ENCODE measurements at regions not wholly inside any gene's neighbourhood (a gene's known extent, or its start where the extent isn't known, plus 50 kb on each side); places are given as distances from the start of the nearest gene placed in this dataset.

DNA sequence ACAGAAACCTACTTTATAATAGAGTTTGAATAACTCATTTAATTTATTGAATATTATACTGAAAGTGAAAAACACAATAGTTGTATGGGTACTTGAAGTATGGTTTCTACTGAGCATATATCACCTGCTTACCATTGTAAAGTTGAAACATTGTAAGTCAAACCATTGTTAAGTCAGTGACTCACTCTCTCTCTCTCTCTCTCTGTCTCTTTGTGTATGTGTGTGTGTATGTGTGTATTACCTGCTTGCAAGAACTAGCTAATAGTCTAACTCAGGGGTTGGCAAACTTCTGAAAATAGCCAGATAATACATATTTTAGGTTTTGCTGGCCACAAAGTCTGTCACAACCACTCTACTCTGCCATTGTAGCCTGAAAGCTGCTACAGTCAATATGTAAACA, 564.3 kb upstream of the ZNF608 start:
- TF ChIP-seq EZH2 (IDR thresholded peaks at IDR 0.05; ENCODE audit: borderline replicate concordance, control insufficient read depth, low read depth, low read length) (no peak), ZNF622 (IDR thresholded peaks at IDR 0.05) (no peak), SREBF1 (IDR thresholded peaks at IDR 0.05; ENCODE audit: low read length) (no peak), JUND (IDR thresholded peaks at IDR 0.05; ENCODE audit: low read depth, low read length) (no peak), PAX5 (IDR thresholded peaks at IDR 0.05; ENCODE audit: borderline replicate concordance, low read depth, low read length) (no peak), ZBED1 (IDR thresholded peaks at IDR 0.05; ENCODE audit: borderline replicate concordance) (no peak), RBBP5 (conservative IDR thresholded peaks at IDR 0.05) (no peak), NFYB (IDR thresholded peaks at IDR 0.05; ENCODE audit: insufficient read depth, low read depth, low read length) (no peak)
- TF ChIP-seq, protein P1, sequence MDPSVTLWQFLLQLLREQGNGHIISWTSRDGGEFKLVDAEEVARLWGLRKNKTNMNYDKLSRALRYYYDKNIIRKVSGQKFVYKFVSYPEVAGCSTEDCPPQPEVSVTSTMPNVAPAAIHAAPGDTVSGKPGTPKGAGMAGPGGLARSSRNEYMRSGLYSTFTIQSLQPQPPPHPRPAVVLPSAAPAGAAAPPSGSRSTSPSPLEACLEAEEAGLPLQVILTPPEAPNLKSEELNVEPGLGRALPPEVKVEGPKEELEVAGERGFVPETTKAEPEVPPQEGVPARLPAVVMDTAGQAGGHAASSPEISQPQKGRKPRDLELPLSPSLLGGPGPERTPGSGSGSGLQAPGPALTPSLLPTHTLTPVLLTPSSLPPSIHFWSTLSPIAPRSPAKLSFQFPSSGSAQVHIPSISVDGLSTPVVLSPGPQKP (IDR thresholded peaks at IDR 0.05; ENCODE audit: low read depth, low read length) = no peak
- TF ChIP-seq, protein P2, sequence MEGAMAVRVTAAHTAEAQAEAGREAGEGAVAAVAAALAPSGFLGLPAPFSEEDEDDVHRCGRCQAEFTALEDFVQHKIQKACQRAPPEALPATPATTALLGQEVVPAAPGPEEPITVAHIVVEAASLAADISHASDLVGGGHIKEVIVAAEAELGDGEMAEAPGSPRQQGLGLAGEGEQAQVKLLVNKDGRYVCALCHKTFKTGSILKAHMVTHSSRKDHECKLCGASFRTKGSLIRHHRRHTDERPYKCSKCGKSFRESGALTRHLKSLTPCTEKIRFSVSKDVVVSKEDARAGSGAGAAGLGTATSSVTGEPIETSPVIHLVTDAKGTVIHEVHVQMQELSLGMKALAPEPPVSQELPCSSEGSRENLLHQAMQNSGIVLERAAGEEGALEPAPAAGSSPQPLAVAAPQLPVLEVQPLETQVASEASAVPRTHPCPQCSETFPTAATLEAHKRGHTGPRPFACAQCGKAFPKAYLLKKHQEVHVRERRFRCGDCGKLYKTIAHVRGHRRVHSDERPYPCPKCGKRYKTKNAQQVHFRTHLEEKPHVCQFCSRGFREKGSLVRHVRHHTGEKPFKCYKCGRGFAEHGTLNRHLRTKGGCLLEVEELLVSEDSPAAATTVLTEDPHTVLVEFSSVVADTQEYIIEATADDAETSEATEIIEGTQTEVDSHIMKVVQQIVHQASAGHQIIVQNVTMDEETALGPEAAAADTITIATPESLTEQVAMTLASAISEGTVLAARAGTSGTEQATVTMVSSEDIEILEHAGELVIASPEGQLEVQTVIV (IDR thresholded peaks at IDR 0.05; ENCODE audit: borderline replicate concordance, partially characterized antibody) = no peak
- Histone ChIP-seq H3K9ac (ENCODE audit: control insufficient read depth, insufficient read depth, low read length) (no peak overlapping the region), H3K36me3 (ENCODE audit: control insufficient read depth in 2 of 2, insufficient read depth in 2 of 2, low read length in 1 of 2) (no peaks in the 10 kb centered on the region), H4K20me1 (ENCODE audit: control insufficient read depth, insufficient read depth) (no peaks in the 10 kb centered on the region), H3K27me3 (replicated peaks in 1 of 2; ENCODE audit: control insufficient read depth in 2 of 2, insufficient read depth in 2 of 2, low read length in 1 of 2) (no peaks in the 10 kb centered on the region), H3K4me2 (ENCODE audit: control insufficient read depth, insufficient read depth) (no peak overlapping the region), H3K9me3 (replicated peaks; ENCODE audit: control insufficient read depth, insufficient read depth, low read length) (no peaks in the 10 kb centered on the region; the same call in 2 of the 3 replicates), H2AFZ (ENCODE audit: control insufficient read depth, low read depth, low read length) (no peak overlapping the region), H3K27ac (ENCODE audit: control insufficient read depth, insufficient read depth) (no peak overlapping the region), H3K79me2 (ENCODE audit: control insufficient read depth, insufficient read depth, low read length) (no peaks in the 10 kb centered on the region), H3K4me3 (no peak overlapping the region), H3K4me1 (ENCODE audit: control insufficient read depth, insufficient read depth, low read length) (no peaks in the 10 kb centered on the region)
- BruUV-seq (replicated peaks) = no TSS peak
- ChIA-PET CTCF (interaction anchor here (1.6 kb wide), 1 partner anchor 17 kb away, joined by 6 read pairs; no protein-coding TSS in a partner anchor), RAD21 (ENCODE audit: unreplicated experiment) (no interaction called here), SMC1A (ENCODE audit: uncharacterized antibody, unreplicated experiment) (interaction anchor here (0.5 to 1.2 kb wide), 2 partner anchors 19 to 1128 kb away, joined by 3 to 4 read pairs; no protein-coding TSS in a partner anchor), POLR2A (no interaction called here)
- no peak for DNase-seq (ENCODE audit: low read depth, low spot score)
- intact Hi-C loops (cut with micrococcal nuclease; ENCODE audit: unreplicated experiment) = no loop called here
- no peak for FAIRE-seq
- in situ Hi-C loops (cut with MboI) = no loop called here
- ATAC-seq = no peak

Measured in GM12878 (cell line).